ENCODE measurements at regions not wholly inside any gene's neighbourhood (a gene's known extent, or its start where the extent isn't known, plus 50 kb on each side); places are given as distances from the start of the nearest gene placed in this dataset.

- Histone ChIP-seq H3K9me3 (ENCODE audit: insufficient read depth, low read length) (no peaks in the 10 kb centered on the region), H2AFZ (ENCODE audit: low read depth, low read length, severe bottlenecking) (no peak overlapping the region), H3F3A (ENCODE audit: insufficient read depth) (no peaks in the 10 kb centered on the region), H3K4me2 (ENCODE audit: low read depth, low read length, poor library complexity, severe bottlenecking) (no peak overlapping the region), H3K79me2 (ENCODE audit: insufficient read depth, low read length) (no peaks in the 10 kb centered on the region), H3K9ac (ENCODE audit: low read length) (no peak overlapping the region), H3K27me3 (ENCODE audit: low read length) (no peaks in the 10 kb centered on the region), H3K27ac (ENCODE audit: low read depth, low read length) (no peak overlapping the region), H3K9me2 (replicated peaks; ENCODE audit: insufficient read depth, low read length) (no peaks in the 10 kb centered on the region), H3K36me3 (ENCODE audit: low read length) (no peaks in the 10 kb centered on the region), H4K20me1 (ENCODE audit: low read depth, low read length) (no peaks in the 10 kb centered on the region), H3K4me3 (ENCODE audit: insufficient read depth, low read length, poor library complexity, severe bottlenecking) (no peak overlapping the region)
- TF ChIP-seq CTCF (IDR thresholded peaks at IDR 0.05; ENCODE audit: insufficient read depth, low read length, poor library complexity, severe bottlenecking) (no peak), EZH2phosphoT487 (conservative IDR thresholded peaks at IDR 0.05; ENCODE audit: low read length) (no peak)
These were observed 58.1 kb upstream of the VTCN1 start for GRCh38 chr1:117268535-117269455.

GRCh38 chr1:117267232-117267774 lies 56.6 kb upstream of the VTCN1 start:
- no peaks in the 10 kb centered on the region for H3K79me2 ChIP-seq (ENCODE audit: insufficient read depth, low read length)
- no peak overlapping the region for H3K9ac ChIP-seq (ENCODE audit: low read length)
- no peak overlapping the region for H3K4me2 ChIP-seq (ENCODE audit: low read depth, low read length, poor library complexity, severe bottlenecking)
- no peak for TF ChIP-seq EZH2phosphoT487 (conservative IDR thresholded peaks at IDR 0.05; ENCODE audit: low read length)
- TF ChIP-seq CTCF (IDR thresholded peaks at IDR 0.05; ENCODE audit: insufficient read depth, low read length, poor library complexity, severe bottlenecking): no peak
- no peaks in the 10 kb centered on the region for H3F3A ChIP-seq (ENCODE audit: insufficient read depth)
- H3K4me3 ChIP-seq (ENCODE audit: insufficient read depth, low read length, poor library complexity, severe bottlenecking): no peak overlapping the region
- no peak overlapping the region for H3K27ac ChIP-seq (ENCODE audit: low read depth, low read length)
- no peaks in the 10 kb centered on the region for H4K20me1 ChIP-seq (ENCODE audit: low read depth, low read length)
- H3K9me2 ChIP-seq (replicated peaks; ENCODE audit: insufficient read depth, low read length): no peaks in the 10 kb centered on the region
- no peaks in the 10 kb centered on the region for H3K36me3 ChIP-seq (ENCODE audit: low read length)
- no peaks in the 10 kb centered on the region for H3K27me3 ChIP-seq (ENCODE audit: low read length)
- H2AFZ ChIP-seq (ENCODE audit: low read depth, low read length, severe bottlenecking): no peak overlapping the region
- no peaks in the 10 kb centered on the region for H3K9me3 ChIP-seq (ENCODE audit: insufficient read depth, low read length)

- Histone ChIP-seq H3K36me3 (ENCODE audit: low read length) (no peaks in the 10 kb centered on the region), H3K4me2 (ENCODE audit: low read depth, low read length, poor library complexity, severe bottlenecking) (no peak overlapping the region), H3K9me2 (replicated peaks; ENCODE audit: insufficient read depth, low read length) (no peaks in the 10 kb centered on the region), H3K4me3 (ENCODE audit: insufficient read depth, low read length, poor library complexity, severe bottlenecking) (no peak overlapping the region), H2AFZ (ENCODE audit: low read depth, low read length, severe bottlenecking) (no peak overlapping the region), H3K79me2 (ENCODE audit: insufficient read depth, low read length) (no peaks in the 10 kb centered on the region), H3K27me3 (ENCODE audit: low read length) (no peaks in the 10 kb centered on the region), H3K9me3 (ENCODE audit: insufficient read depth, low read length) (no peaks in the 10 kb centered on the region), H3K27ac (ENCODE audit: low read depth, low read length) (no peak overlapping the region), H4K20me1 (ENCODE audit: low read depth, low read length) (no peaks in the 10 kb centered on the region), H3K9ac (ENCODE audit: low read length) (no peak overlapping the region), H3F3A (ENCODE audit: insufficient read depth) (no peaks in the 10 kb centered on the region)
- no peak for TF ChIP-seq EZH2phosphoT487 (conservative IDR thresholded peaks at IDR 0.05; ENCODE audit: low read length)
- no peak for TF ChIP-seq CTCF (IDR thresholded peaks at IDR 0.05; ENCODE audit: insufficient read depth, low read length, poor library complexity, severe bottlenecking)
These were observed 52.2 kb upstream of the VTCN1 start for GRCh38 chr1:117262976-117263375.

Data from SU-DHL-6 (cell line).